NB4 (cell line): ENCODE measurements at regions not wholly inside any gene's neighbourhood (a gene's known extent, or its start where the extent isn't known, plus 50 kb on each side); places are given as distances from the start of the nearest gene placed in this dataset.

Source experiments
- MYC ChIP-seq: IDR thresholded peaks from 2 replicates; pipeline ENCODE4 v1.6.1; 2011; ENCODE audit warnings: low read depth, low read length
- POLR2A ChIP-seq: IDR thresholded peaks from 2 replicates; pipeline ENCODE4 v1.6.1; 2011; ENCODE audit warnings: mild to moderate bottlenecking; ENCODE audit not compliant: insufficient read length; ENCODE audit errors: extremely low read depth
- TF ChIP-seq, protein P1 (sequence below): IDR thresholded peaks from one replicate; pipeline ENCODE4 v1.5.1; 2012; ENCODE audit warnings: low read depth, low read length

DNA sequence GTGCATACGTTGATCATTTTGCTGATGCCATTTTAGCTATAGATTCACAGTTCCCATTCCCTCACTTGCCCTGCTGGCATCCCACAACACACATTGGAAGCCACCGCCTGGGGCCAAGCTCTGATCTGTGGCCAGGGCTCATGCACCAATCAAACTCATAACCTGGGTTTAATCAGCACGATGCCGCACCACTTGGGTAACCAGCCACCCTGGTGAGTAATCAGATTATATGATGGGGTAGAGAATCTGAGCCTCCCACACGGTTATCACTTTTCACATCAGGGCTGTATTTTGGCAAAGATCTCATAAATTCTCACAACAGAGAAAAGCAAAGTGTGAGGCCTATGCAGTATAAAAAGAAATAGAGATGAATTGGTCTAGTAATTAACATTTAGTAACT is 66.0 kb upstream of the TNFRSF19 start:
- TF ChIP-seq, protein P1, sequence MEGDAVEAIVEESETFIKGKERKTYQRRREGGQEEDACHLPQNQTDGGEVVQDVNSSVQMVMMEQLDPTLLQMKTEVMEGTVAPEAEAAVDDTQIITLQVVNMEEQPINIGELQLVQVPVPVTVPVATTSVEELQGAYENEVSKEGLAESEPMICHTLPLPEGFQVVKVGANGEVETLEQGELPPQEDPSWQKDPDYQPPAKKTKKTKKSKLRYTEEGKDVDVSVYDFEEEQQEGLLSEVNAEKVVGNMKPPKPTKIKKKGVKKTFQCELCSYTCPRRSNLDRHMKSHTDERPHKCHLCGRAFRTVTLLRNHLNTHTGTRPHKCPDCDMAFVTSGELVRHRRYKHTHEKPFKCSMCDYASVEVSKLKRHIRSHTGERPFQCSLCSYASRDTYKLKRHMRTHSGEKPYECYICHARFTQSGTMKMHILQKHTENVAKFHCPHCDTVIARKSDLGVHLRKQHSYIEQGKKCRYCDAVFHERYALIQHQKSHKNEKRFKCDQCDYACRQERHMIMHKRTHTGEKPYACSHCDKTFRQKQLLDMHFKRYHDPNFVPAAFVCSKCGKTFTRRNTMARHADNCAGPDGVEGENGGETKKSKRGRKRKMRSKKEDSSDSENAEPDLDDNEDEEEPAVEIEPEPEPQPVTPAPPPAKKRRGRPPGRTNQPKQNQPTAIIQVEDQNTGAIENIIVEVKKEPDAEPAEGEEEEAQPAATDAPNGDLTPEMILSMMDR = no peak
- no peak for TF ChIP-seq POLR2A
- TF ChIP-seq MYC = no peak
